Spinal cord (tissue), 9 donors: ENCODE measurements at regions not wholly inside any gene's neighbourhood (a gene's known extent, or its start where the extent isn't known, plus 50 kb on each side); places are given as distances from the start of the nearest gene placed in this dataset.
A peak's percentile ranks its signal among the peaks of the same experiment; 100 is the strongest.

Experiments used
- DNase-seq, 6 donors: peaks; one replicate each; pipeline versions ENCODE4 v3.0.0 to v3.0.0-alpha.2; 2013 to 2015; ENCODE audit warnings: low spot score in 6 of 6, low read depth in 4 of 6
- H3K27ac ChIP-seq: one replicate; pipeline ENCODE4 v1.5.1; 2013; ENCODE audit warnings: low read depth, low read length, control low read depth
- H3K27me3 ChIP-seq: one replicate; pipeline ENCODE4 v1.6.1; 2013; ENCODE audit warnings: low read length; ENCODE audit not compliant: control insufficient read depth, insufficient read depth
- H3K36me3 ChIP-seq: one replicate; pipeline ENCODE4 v1.6.1; 2013; ENCODE audit warnings: low read length; ENCODE audit not compliant: control insufficient read depth, insufficient read depth
- H3K4me1 ChIP-seq: one replicate; pipeline ENCODE4 v1.6.1; 2013; ENCODE audit warnings: low read length; ENCODE audit not compliant: control insufficient read depth, insufficient read depth
- H3K4me3 ChIP-seq: one replicate; pipeline ENCODE4 v1.5.1; 2013; ENCODE audit warnings: low read depth, low read length, control low read depth
- H3K9me3 ChIP-seq: one replicate; pipeline ENCODE4 v1.6.1; 2013; ENCODE audit warnings: low read length; ENCODE audit not compliant: control insufficient read depth, insufficient read depth
- WGBS: methylation state at CpG from one replicate; pipeline ENCODE4 v1.1.5; 2013; ENCODE audit warnings: missing lambda C conversion rate; ENCODE audit not compliant: insufficient coverage; 5-methylcytosine and 5-hydroxymethylcytosine counted together
- donor health status: healthy.

- DNase-seq, result no peak
- Histone ChIP-seq H3K27ac (no peak overlapping the region), H3K9me3 (peaks cover 8% of the 10 kb centered on the region)
These were observed 192.0 kb upstream of the UBASH3B start for GRCh38 chr11:122463530-122463929.

DNA sequence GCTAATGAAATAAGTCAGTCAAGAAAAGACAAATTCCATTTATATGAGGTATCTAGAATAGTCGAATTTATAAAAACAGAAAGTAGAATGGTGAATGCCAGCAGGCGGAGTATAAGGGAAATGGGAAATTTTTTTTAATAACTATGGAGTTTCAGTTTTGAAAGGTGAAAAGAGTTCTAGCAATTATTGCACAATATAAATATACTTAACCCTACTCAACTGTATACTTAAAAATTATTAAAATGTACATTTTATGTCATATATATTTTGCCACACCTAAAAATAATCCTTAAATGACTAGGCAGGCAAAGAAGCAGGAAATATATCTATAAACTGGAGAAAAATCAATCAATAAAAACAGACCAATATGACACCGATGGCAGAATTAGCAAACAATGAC, 196.5 kb upstream of the UBASH3B start:
- Histone ChIP-seq H3K4me1 (no peaks in the 10 kb centered on the region), H3K27ac (no peak overlapping the region), H3K9me3 (peaks cover 7% of the 10 kb centered on the region), H3K4me3 (no peak overlapping the region), H3K36me3 (no peaks in the 10 kb centered on the region), H3K27me3 (no peaks in the 10 kb centered on the region)
- WGBS, result no CpG with 5 or more reads among the region's 3 CpGs
- no peak for DNase-seq

More at GRCh38 chr11:122463530-122463929, 192.0 kb upstream of the UBASH3B start:
- Histone ChIP-seq H3K4me1 (no peaks in the 10 kb centered on the region), H3K4me3 (no peak overlapping the region), H3K36me3 (no peaks in the 10 kb centered on the region), H3K27me3 (no peaks in the 10 kb centered on the region)

GRCh38 chr11:122453586-122453985, 201.9 kb upstream of the UBASH3B start:
- Histone ChIP-seq H3K4me3 (no peak overlapping the region), H3K4me1 (no peaks in the 10 kb centered on the region), H3K9me3 (peaks cover 4% of the 10 kb centered on the region), H3K27me3 (no peaks in the 10 kb centered on the region), H3K27ac (peak overlapping the region; percentile 67), H3K36me3 (no peaks in the 10 kb centered on the region)
- peak in 4 of 6 donors; percentile 45 to 90 (median 72) for DNase-seq
- WGBS, result no CpG with 5 or more reads among the region's 2 CpGs

GRCh38 chr11:122451911-122452310, 203.6 kb upstream of the UBASH3B start:
- H3K4me3 ChIP-seq, result no peak overlapping the region
- no peaks in the 10 kb centered on the region for H3K9me3 ChIP-seq
- no peaks in the 10 kb centered on the region for H3K27me3 ChIP-seq
- H3K4me1 ChIP-seq, result no peaks in the 10 kb centered on the region
- no peaks in the 10 kb centered on the region for H3K36me3 ChIP-seq
- DNase-seq, result no peak
- WGBS, result 100% methylated on average over 2 of the region's 9 CpGs
- H3K27ac ChIP-seq, result no peak overlapping the region

DNA sequence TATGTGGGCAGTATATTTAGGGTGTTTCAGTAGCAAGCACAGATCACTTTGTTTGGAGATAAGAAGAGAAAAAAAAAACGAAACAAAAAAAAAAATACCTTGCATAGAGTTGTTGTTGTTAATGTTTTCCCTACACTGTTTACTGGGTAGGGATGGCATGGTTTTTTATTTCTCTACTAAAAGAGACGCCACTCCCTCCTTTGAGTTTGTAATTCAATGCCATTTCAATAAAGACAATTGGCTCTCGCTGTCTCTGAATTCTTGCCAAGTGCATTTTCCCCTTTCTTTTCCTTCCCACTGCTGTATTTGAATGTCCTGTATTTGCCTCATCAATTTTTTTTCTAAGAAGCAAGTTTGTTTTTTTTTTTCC, 213.9 kb upstream of the UBASH3B start:
- Histone ChIP-seq H3K9me3 (no peaks in the 10 kb centered on the region), H3K4me3 (peak overlapping the region; percentile 68), H3K36me3 (no peaks in the 10 kb centered on the region), H3K27me3 (no peaks in the 10 kb centered on the region), H3K27ac (peak overlapping the region; percentile 87), H3K4me1 (peaks cover 12% of the 10 kb centered on the region)
- 0% methylated on average over 1 of the region's 3 CpGs for WGBS
- peak; percentile 39 to 90 (median 60) for DNase-seq

DNA sequence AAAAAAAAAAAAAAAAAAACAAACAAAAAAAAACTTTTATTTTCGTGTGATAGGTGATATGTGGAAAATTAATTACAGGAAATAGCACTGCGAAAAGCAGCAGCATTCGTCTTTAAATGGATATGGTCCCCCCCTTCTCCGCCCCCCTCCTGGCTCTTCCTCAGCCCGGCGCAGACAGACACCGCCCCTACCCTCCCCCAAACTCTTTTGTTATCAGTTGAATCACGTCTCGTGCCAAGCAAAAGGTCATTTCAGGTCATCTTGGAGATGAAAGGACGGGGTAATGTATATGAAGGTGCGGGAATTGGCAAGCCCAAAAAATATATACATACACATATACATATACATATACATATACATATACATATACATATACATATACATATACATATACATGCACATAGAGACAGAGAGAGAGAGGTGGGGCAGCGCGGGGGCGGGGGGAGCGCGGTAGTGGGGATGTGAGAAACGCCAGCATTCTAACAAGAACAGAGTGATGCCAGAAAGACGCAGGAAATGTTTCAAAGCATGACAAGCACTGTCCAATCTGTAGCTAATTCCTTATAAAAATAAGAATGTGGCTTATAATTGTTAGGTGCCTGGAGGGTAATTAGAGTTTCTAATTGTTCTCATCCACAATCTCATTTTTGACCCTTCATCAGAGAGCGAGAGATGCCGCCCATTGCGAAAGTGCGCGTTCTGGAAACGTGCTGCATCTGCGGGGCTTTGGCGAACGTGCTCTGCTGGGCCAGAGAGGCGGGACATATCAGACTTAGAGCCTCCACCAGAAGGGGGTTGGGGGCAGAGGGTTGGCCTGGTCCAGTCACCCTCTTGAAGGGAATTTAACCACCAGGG, 214.5 kb upstream of the UBASH3B start:
- Histone ChIP-seq H3K27me3 (no peaks in the 10 kb centered on the region), H3K36me3 (no peaks in the 10 kb centered on the region), H3K27ac (peak overlapping the region; percentile 87), H3K4me3 (peak overlapping the region; percentile 68), H3K4me1 (peaks cover 12% of the 10 kb centered on the region), H3K9me3 (no peaks in the 10 kb centered on the region)
- WGBS, result 3% methylated on average over 10 of the region's 28 CpGs
- DNase-seq, result peak; percentile 63 to 95 (median 72)

- peak; percentile 57 to 94 (median 82) for DNase-seq
- peak overlapping the region; percentile 68 for H3K4me3 ChIP-seq
- H3K36me3 ChIP-seq, result no peaks in the 10 kb centered on the region
- WGBS, result 12% methylated on average over 15 of the region's 29 CpGs
- peaks cover 12% of the 10 kb centered on the region for H3K4me1 ChIP-seq
- no peaks in the 10 kb centered on the region for H3K27me3 ChIP-seq
- peak overlapping the region; percentile 87 for H3K27ac ChIP-seq
- H3K9me3 ChIP-seq, result no peaks in the 10 kb centered on the region
These were observed 215.4 kb upstream of the UBASH3B start for GRCh38 chr11:122439866-122440810.

- Histone ChIP-seq H3K4me3 (no peak overlapping the region), H3K27me3 (no peaks in the 10 kb centered on the region), H3K4me1 (peaks cover 8% of the 10 kb centered on the region), H3K27ac (no peak overlapping the region), H3K36me3 (no peaks in the 10 kb centered on the region), H3K9me3 (no peaks in the 10 kb centered on the region)
- peak in 1 of 6 donors; percentile 11 for DNase-seq
- WGBS, result no CpG with 5 or more reads among the region's 3 CpGs
These were observed 219.3 kb upstream of the UBASH3B start for GRCh38 chr11:122436188-122436555.

- H3K27ac ChIP-seq, result no peak overlapping the region
- peaks cover 3% of the 10 kb centered on the region for H3K4me1 ChIP-seq
- no peaks in the 10 kb centered on the region for H3K27me3 ChIP-seq
- no peak overlapping the region for H3K4me3 ChIP-seq
- DNase-seq, result no peak
- WGBS, result 98% methylated on average over 4 of the region's 7 CpGs
- H3K9me3 ChIP-seq, result no peaks in the 10 kb centered on the region
- H3K36me3 ChIP-seq, result no peaks in the 10 kb centered on the region
These were observed 219.9 kb upstream of the UBASH3B start for GRCh38 chr11:122435540-122436187.
